ENCODE measurements at regions not wholly inside any gene's neighbourhood (a gene's known extent, or its start where the extent isn't known, plus 50 kb on each side); places are given as distances from the start of the nearest gene placed in this dataset.
"Not testable (repeated sequence)": the region's sequence is repeated elsewhere in the genome, so short reads cannot be mapped to it uniquely, and the experiment has no call there.

- DNase-seq = no peak
These were observed 175.9 kb upstream of the LCORL start for GRCh38 chr4:18197467-18197866.

DNA sequence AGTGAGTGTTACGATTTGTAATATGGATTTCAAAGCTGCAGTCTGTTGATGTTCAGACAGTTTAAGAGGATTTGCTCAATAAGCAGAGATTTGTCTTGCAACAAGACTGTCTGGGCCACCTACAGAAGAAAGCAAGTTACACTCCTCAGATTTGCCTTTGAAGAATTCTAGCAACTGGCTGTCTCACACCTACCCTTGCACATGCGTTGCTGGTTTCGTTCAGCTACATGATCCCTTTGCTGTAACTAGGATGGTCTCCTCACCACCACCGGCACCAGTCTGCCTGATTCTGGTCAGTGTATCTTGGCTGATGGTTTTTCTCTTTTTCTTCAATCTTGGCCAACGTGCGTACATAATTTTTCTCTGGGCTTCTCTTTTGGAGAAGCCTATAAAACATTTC is 172.7 kb upstream of the LCORL start:
- DNase-seq = no peak

DNA sequence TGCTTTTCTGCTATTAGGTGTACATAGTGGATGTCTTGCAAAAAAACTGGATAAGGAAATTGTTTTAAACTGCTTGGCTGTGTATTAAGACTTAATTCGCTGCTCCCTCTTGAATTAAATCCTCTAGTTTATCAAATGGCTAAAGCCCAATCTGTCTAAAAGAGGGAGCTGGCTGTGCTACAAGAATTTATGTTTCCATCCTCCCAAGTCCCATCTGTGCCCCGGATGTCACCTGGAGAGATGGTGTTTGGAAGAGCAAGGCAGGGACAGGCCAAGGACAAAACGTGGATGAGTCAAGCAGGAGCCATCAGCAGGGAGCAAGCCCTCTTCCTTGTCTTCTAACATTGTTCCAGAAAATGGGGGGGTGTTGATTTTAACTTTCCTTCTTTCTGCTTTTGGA is 171.3 kb upstream of the LCORL start:
- DNase-seq = no peak

DNA sequence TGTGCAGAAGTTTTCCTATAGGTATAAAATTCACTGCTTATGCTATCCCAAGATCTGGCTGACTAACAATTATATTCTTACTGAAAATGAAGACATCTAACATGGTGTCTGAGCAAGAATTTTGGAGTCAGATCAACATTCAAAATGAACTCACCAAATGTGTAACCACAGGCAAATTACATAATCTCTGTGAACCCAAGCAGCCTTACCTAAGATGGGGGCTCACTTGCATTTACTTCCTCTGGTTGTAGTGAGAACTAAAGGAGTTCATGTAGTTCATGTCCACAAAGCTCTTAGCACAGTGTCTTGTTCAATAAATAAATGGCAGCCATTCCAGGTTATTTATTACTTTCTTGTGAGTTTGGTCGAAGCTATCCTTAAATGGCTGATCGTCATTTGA is 163.9 kb upstream of the LCORL start:
- no peak for DNase-seq

DNA sequence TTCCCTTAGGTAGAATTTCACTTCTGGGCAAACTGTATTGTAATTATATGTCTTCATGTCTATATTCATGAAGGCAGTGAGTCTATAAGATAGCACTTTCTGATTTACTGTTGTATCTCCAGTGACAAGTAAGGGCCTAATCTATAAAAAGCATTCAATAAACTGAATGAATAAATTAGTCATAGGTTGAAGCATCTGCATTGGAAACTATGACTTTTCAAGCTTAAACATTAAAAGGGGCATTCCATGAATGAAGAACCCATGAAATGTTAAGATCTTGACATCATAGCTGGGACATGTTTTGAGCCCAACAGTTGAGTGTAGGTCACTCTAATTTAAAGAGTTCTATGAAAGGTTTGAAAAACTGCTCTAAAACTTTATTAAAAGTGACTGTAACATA is 159.3 kb upstream of the LCORL start:
- no peak for DNase-seq

- DNase-seq = no peak
These were observed 158.6 kb upstream of the LCORL start for GRCh38 chr4:18180122-18180521.

GRCh38 chr4:18171896-18172295 is 150.3 kb upstream of the LCORL start:
- DNase-seq = no peak

GRCh38 chr4:18167831-18168230 is 146.3 kb upstream of the LCORL start:
- no peak for DNase-seq

- DNase-seq = no peak
These were observed 145.4 kb upstream of the LCORL start for GRCh38 chr4:18166925-18167324.

DNA sequence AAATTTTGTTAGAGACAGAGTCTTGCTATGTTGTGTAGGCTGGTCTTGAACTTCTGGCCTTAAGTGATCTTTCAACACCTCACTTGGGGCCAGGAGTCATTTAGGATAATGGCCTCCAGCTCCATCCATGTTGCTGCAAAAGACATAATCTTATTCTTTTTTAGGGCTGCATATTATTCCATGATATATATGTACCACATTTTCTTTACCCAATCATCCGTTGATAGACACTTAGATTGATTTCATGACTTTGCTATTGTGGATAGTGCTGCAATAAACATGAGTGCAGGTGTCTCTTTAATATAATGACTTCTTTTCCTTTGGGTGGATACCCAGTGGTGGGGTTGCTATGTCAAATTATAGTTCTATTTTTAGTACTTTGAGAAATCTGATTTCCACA is 140.9 kb upstream of the LCORL start:
- no peak for DNase-seq

DNA sequence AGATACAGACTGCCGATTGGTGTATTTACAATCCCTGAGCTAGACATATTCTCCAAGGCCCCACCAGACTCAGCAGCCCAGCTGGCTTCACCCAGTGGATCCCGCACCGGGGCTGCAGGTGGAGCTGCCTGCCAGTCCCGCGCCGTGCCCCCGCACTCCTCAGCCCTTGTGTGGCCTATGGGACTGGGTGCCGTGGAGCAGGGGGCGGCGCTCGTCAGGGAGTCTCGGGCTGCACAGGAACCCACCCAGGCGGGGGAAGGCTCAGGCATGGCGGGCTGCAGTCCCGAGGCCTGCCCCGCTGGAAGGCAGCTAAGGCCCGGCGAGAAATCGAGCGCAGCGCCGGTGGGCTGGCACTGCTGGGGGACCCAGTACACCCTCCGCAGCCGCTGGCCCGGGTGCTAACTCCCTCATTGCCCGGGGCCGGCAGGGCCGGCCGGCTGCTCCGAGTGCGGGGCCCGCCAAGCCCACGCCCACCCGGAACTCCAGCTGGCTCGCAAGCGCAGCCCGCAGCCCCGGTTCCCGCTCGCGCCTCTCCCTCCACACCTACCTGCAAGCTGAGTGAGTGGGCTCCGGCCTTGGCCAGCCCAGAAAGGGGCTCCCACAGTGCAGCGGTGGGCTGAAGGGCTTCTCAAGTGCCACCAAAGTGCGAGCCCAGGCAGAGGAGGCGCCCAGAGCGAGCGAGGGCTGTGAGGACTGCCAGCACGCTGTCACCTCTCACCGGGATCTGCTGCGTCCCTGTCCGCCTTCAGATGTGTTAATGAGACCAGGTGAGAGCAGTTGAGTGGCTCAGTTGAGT is 137.8 kb upstream of the LCORL start:
- not testable (repeated sequence) for DNase-seq

- no peak for DNase-seq
These were observed 133.8 kb upstream of the LCORL start for GRCh38 chr4:18155067-18156041.

- no peak for DNase-seq
These were observed 116.6 kb upstream of the LCORL start for GRCh38 chr4:18138076-18138665.

DNA sequence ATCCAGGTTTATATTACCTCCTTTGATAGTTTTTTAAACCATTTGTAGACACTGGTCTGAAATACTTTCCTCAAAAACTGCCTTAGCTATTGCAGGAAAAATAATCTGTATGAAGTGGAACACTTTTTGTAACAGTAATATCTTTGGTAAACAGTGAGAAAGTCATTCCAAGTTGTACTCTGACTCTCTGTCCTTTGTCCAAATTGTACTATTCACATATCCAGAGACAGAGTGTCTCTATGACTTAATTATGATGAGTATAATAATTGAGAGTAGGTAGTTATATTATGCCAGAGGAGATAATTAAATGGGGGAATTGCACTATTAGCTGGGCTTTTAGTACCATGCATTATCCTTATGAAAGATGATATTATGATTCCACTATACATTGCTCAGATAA is 112.6 kb upstream of the LCORL start:
- no peak for DNase-seq

- DNase-seq = no peak
These were observed 108.7 kb upstream of the LCORL start for GRCh38 chr4:18130256-18130655.

GRCh38 chr4:18128241-18128640 is 106.7 kb upstream of the LCORL start:
- DNase-seq = no peak

DNA sequence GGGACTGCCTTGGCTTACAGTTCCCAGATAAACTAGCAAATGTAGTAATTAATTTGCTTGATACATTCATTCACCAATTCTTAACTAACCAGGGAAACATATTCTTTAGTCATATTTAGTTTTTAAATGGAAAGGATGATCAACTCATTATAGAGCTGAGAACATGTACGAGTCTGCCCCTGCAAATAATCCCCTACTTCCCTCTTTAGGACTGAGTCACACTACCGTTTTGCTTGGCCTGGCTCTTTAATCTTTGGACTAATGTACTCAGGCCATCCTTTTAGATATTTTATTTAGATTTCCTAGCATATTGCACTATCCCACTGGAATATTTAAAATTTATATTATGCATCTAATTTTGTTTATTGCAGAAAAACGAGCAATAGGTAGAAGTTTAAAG is 105.5 kb upstream of the LCORL start:
- DNase-seq = no peak

DNA sequence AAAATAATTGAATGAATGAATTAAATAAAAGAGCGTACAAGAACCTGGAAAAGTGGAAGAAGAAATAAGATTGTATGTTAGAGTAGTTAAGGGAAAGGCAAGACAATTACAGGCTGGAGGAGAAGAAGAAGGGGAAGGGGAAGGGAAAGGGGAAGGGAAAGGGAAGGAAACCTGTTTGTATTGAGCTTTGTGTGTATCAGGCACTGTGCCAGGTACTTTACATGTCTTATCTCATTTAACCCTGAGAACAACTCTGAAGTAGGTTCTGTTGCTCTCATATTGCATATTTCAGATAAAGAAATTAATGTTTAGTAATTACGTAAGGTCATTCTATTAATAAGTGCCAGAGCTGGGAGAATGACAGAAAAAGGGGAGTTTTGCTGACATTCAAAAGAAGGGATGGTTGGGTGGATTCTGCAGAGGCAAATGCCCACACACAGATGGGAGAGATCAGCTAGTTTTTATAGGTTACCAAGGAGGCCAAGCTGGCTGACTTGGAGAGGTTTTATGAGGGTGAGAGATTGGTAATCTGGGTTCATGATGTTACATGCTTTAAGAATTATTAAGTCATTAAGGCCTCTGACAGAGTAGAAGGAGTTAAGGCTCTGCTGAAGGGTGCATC is 92.3 kb upstream of the LCORL start:
- no peak for DNase-seq

DNA sequence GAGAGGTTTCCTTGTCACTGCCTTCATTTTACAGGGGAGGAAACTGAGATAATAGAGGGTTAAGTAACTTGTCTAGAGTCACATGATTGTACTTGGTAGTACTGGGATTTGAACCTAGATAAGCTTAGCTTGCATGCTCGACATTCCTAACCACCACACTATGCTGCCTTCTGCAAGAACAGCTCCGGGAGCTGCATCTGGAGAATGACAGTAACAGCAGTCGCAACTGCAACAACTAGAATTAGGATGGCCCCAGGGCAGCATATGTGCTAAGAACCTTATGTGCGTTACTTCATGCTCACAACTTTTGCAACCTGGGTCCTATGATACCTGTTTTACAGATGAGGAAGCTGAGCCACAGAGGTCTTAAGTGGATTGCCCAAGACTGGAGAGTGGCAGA is 89.5 kb upstream of the LCORL start:
- no peak for DNase-seq

- no peak for DNase-seq
These were observed 88.5 kb upstream of the LCORL start for GRCh38 chr4:18110099-18110498.

DNA sequence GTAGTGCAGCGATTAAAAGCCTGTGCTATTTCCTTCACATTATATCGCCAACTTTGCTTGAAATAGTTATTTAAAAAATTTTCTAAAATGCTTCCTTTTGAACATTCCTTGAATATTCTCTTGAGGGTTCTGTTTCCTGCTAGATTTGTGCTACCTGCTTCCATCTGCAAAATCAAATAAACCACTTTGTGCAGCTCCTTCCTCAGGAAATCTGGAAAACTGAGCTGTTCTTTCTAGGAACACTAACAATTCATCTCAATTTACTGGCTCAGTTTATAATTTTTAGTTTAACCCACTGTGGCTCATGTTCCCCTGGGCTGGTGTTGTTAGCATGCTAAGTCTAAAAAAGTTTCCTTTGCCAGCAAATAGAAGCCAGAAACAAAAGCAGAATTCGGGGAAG is 88.1 kb upstream of the LCORL start:
- no peak for DNase-seq

- DNase-seq = not testable (repeated sequence)
These were observed 86.4 kb upstream of the LCORL start for GRCh38 chr4:18107848-18108528.

- DNase-seq = no peak
These were observed 85.1 kb upstream of the LCORL start for GRCh38 chr4:18106620-18107019.

Data from effector CD4-positive, alpha-beta T cell (primary cell).